ENCODE measurements at regions not wholly inside any gene's neighbourhood (a gene's known extent, or its start where the extent isn't known, plus 50 kb on each side); places are given as distances from the start of the nearest gene placed in this dataset.

DNA sequence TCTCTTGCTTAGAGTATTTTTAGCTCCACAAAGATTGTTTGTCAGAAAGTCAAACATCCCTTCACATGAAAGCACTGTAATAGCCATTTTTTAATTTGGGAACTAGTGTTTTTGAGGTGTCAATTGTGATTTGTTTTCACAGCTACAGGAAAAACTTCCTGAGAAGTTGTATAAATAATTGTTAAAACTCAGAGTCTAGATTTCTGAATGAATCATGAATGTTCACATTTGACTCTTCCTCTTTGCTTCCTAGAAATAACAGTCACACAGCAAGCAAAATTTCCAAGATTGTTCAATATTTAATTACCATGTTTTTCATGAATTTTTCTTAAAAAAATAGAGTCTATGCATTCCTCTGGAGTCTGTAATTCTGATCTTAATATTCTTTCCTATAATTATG, 156.9 kb upstream of the SLC7A11 start:
- no peaks in the 10 kb centered on the region for H3K9me3 Mint-ChIP-seq
- no peaks in the 10 kb centered on the region for H3K27me3 ChIP-seq (ENCODE audit: control insufficient read depth in 1 of 2, insufficient read depth in 2 of 2, low read length in 2 of 2)
- no peaks in the 10 kb centered on the region for H3K27me3 Mint-ChIP-seq
- ATAC-seq (ENCODE audit: poor library complexity) (no peak), DNase-seq (no peak)
- H3K9me3 ChIP-seq (ENCODE audit: control insufficient read depth in 1 of 2, insufficient read depth in 1 of 2, low read length in 2 of 2), result no peaks in the 10 kb centered on the region
- H3K4me1 Mint-ChIP-seq (ENCODE audit: low read depth), result no peaks in the 10 kb centered on the region
- no peaks in the 10 kb centered on the region for H3K36me3 ChIP-seq (ENCODE audit: insufficient read depth, low read length)
- H3K36me3 Mint-ChIP-seq (ENCODE audit: low read depth), result no peaks in the 10 kb centered on the region
- H3K4me1 ChIP-seq (ENCODE audit: insufficient read depth, low read length), result no peaks in the 10 kb centered on the region
- POLR2A ChIA-PET, result no interaction called here
- H3K4me3 ChIP-seq (ENCODE audit: low read length), result no peak overlapping the region
- TF ChIP-seq, protein P1, sequence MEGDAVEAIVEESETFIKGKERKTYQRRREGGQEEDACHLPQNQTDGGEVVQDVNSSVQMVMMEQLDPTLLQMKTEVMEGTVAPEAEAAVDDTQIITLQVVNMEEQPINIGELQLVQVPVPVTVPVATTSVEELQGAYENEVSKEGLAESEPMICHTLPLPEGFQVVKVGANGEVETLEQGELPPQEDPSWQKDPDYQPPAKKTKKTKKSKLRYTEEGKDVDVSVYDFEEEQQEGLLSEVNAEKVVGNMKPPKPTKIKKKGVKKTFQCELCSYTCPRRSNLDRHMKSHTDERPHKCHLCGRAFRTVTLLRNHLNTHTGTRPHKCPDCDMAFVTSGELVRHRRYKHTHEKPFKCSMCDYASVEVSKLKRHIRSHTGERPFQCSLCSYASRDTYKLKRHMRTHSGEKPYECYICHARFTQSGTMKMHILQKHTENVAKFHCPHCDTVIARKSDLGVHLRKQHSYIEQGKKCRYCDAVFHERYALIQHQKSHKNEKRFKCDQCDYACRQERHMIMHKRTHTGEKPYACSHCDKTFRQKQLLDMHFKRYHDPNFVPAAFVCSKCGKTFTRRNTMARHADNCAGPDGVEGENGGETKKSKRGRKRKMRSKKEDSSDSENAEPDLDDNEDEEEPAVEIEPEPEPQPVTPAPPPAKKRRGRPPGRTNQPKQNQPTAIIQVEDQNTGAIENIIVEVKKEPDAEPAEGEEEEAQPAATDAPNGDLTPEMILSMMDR (IDR thresholded peaks at IDR 0.05), result no peak
- no peak overlapping the region for H3K4me3 Mint-ChIP-seq
- intact Hi-C loops (cut with DNase I, micrococcal nuclease), result no loop called here
- CTCF ChIA-PET, result no interaction called here
- H3K27ac ChIP-seq (ENCODE audit: low read depth in 1 of 2, low read length in 2 of 2), result no peak overlapping the region
- no peak overlapping the region for H3K27ac Mint-ChIP-seq

DNA sequence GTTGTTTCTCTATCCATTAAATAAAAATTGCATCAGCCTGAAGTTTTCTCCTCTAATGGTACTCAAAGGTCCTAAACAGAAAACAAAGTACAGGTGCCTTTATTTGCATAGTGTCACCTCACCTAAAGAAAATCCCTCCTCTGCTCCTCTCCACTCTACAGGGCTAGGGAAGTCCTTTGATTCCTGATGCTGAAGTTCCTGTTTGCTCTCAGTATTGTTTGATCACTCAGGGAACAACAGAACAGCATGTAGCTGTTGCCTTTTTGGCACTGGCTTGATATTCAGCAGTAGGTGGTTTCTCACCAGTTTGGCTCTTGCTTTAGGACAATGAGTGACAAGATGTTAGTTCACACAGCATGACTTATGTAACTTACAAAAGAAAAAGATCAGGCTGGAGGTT, 156.2 kb upstream of the SLC7A11 start:
- H3K27me3 Mint-ChIP-seq, result no peaks in the 10 kb centered on the region
- no peaks in the 10 kb centered on the region for H3K36me3 Mint-ChIP-seq (ENCODE audit: low read depth)
- no peaks in the 10 kb centered on the region for H3K9me3 Mint-ChIP-seq
- intact Hi-C loops (cut with DNase I, micrococcal nuclease), result no loop called here
- H3K4me3 ChIP-seq (ENCODE audit: low read length), result no peak overlapping the region
- H3K4me1 Mint-ChIP-seq (ENCODE audit: low read depth), result no peaks in the 10 kb centered on the region
- H3K9me3 ChIP-seq (ENCODE audit: control insufficient read depth in 1 of 2, insufficient read depth in 1 of 2, low read length in 2 of 2), result no peaks in the 10 kb centered on the region
- DNase-seq (peak in 1 of 14 experiments; percentile 8), ATAC-seq (ENCODE audit: poor library complexity) (no peak)
- H3K36me3 ChIP-seq (ENCODE audit: insufficient read depth, low read length), result no peaks in the 10 kb centered on the region
- ChIA-PET CTCF (no interaction called here), POLR2A (no interaction called here)
- H3K27ac Mint-ChIP-seq, result no peak overlapping the region
- TF ChIP-seq, protein P1 (IDR thresholded peaks at IDR 0.05), result no peak
- H3K27me3 ChIP-seq (ENCODE audit: control insufficient read depth in 1 of 2, insufficient read depth in 2 of 2, low read length in 2 of 2), result no peaks in the 10 kb centered on the region
- H3K4me3 Mint-ChIP-seq, result no peak overlapping the region
- no peaks in the 10 kb centered on the region for H3K4me1 ChIP-seq (ENCODE audit: insufficient read depth, low read length)
- no peak overlapping the region for H3K27ac ChIP-seq (ENCODE audit: low read depth in 1 of 2, low read length in 2 of 2)

- Mint-ChIP-seq H3K27me3 (no peaks in the 10 kb centered on the region), H3K9me3 (no peaks in the 10 kb centered on the region), H3K36me3 (ENCODE audit: low read depth) (no peaks in the 10 kb centered on the region), H3K4me1 (ENCODE audit: low read depth) (no peaks in the 10 kb centered on the region), H3K4me3 (no peak overlapping the region), H3K27ac (no peak overlapping the region)
- H3K4me1 ChIP-seq (ENCODE audit: insufficient read depth, low read length), result no peaks in the 10 kb centered on the region
- no peaks in the 10 kb centered on the region for H3K9me3 ChIP-seq (ENCODE audit: control insufficient read depth in 1 of 2, insufficient read depth in 1 of 2, low read length in 2 of 2)
- CTCF ChIA-PET, result no interaction called here
- no peaks in the 10 kb centered on the region for H3K36me3 ChIP-seq (ENCODE audit: insufficient read depth, low read length)
- TF ChIP-seq, protein P1 (IDR thresholded peaks at IDR 0.05), result no peak
- ATAC-seq (ENCODE audit: poor library complexity) (no peak), DNase-seq (no peak)
- no peaks in the 10 kb centered on the region for H3K27me3 ChIP-seq (ENCODE audit: control insufficient read depth in 1 of 2, insufficient read depth in 2 of 2, low read length in 2 of 2)
- POLR2A ChIA-PET, result no interaction called here
- no peak overlapping the region for H3K27ac ChIP-seq (ENCODE audit: low read depth in 1 of 2, low read length in 2 of 2)
- H3K4me3 ChIP-seq (ENCODE audit: low read length), result no peak overlapping the region
- intact Hi-C loops (cut with DNase I, micrococcal nuclease), result no loop called here
Measured at GRCh38 chr4:138393886-138394610, 151.9 kb upstream of the SLC7A11 start.

Measured in CD4-positive, alpha-beta T cell (primary cell).